Esophagus muscularis mucosa (tissue), 4 donors: ENCODE measurements at regions not wholly inside any gene's neighbourhood (a gene's known extent, or its start where the extent isn't known, plus 50 kb on each side); places are given as distances from the start of the nearest gene placed in this dataset.

Experiments
- DNase-seq: peaks from one replicate; pipeline ENCODE4 v3.0.0-alpha.2; 2017; ENCODE audit errors: extremely low spot score
- H3K27ac ChIP-seq, 4 donors: fragments of 200-600 bp; sonication (generic); replicated peaks in 1 of 4; 1 replicate in 3 of 4; 2 replicates in 1 of 4; pipeline ENCODE4 v1.5.1; 2016 to 2019; ENCODE audit warnings: mild to moderate bottlenecking in 1 of 4
- H3K27me3 ChIP-seq, 4 donors: fragments of 200-600 bp; sonication (generic); one replicate each; pipeline versions ENCODE4 v1.5.1 to v1.6.0; 2016 to 2019
- H3K36me3 ChIP-seq, 4 donors: fragments of 200-600 bp; sonication (generic); one replicate each; pipeline ENCODE4 v1.5.1; 2016 to 2019
- H3K4me1 ChIP-seq, 4 donors: fragments of 200-600 bp; sonication (generic); one replicate each; pipeline ENCODE4 v1.5.1; 2016 to 2019
- H3K4me3 ChIP-seq, 4 donors: fragments of 200-600 bp; sonication (generic); 1 replicate in 2 of 4; 2 replicates in 2 of 4; pipeline ENCODE4 v1.5.1; 2016 to 2019; ENCODE audit warnings: mild to moderate bottlenecking in 4 of 4, moderate library complexity in 1 of 4
- H3K9me3 ChIP-seq, 4 donors: fragments of 200-600 bp; sonication (generic); 1 replicate in 3 of 4; 2 replicates in 1 of 4; pipeline ENCODE4 v1.5.1; 2016 to 2019
- CTCF ChIP-seq, 3 experiments: fragments of 200-600 bp in 2 of 3; fragments of 450-650 bp in 1 of 3; sonication (generic) in 2 of 3; IDR thresholded peaks; one replicate each; pipeline ENCODE4 v1.5.1; 2017 to 2019; ENCODE audit warnings: antibody characterized with exemption in 3 of 3, mild to moderate bottlenecking in 2 of 3, moderate library complexity in 1 of 3
- EP300 ChIP-seq: sonication (generic); formaldehyde crosslinking; IDR thresholded peaks from one replicate; pipeline ENCODE4 v1.6.1; 2017; ENCODE audit warnings: antibody characterized with exemption
- POLR2A ChIP-seq: fragments of 450-650 bp; IDR thresholded peaks from one replicate; pipeline ENCODE4 v1.6.1; 2017; ENCODE audit warnings: antibody characterized with exemption, moderate library complexity, mild to moderate bottlenecking, low read depth
- POLR2AphosphoS5 ChIP-seq, 2 donors: sonication (generic); formaldehyde crosslinking; IDR thresholded peaks; one replicate each; pipeline ENCODE4 v1.6.1; 2017; ENCODE audit warnings: antibody characterized with exemption in 2 of 2
- WGBS: methylation state at CpG from one replicate; pipeline ENCODE4 v1.1.5; 2018; 5-methylcytosine and 5-hydroxymethylcytosine counted together
- intact Hi-C: fragments of 100-400 bp; cut with DNase I; formaldehyde crosslinking; loops from one replicate; pipeline ENCODE4 v1.15.1; 2023

DNA sequence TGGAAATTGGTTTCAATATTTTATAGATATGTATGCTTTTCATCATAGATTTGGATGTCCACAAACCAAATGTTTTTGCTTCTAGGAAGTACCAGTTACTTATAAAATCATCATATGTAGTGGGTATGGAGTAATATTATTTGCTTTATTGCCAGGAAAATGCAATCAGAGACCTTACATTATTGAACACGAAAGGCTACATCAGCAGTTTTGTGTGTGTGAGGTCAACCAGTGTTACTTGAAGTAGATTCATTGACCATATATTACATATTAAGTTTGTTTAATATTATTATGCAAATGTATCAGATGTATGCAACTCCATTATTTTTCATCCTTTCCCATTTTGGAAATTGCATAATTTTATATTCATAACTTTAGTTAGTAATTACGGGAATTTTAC is 219.1 kb upstream of the MMADHC start:
- Histone ChIP-seq H3K9me3 (no peaks in the 10 kb centered on the region), H3K27me3 (no peaks in the 10 kb centered on the region), H3K4me3 (no peak overlapping the region), H3K36me3 (no peaks in the 10 kb centered on the region), H3K4me1 (no peaks in the 10 kb centered on the region), H3K27ac (no peak overlapping the region)
- no peak for DNase-seq
- TF ChIP-seq POLR2A: no peak
- no peak for TF ChIP-seq POLR2AphosphoS5 (IDR thresholded peaks at IDR 0.05)
- TF ChIP-seq EP300: no peak
- TF ChIP-seq CTCF (IDR thresholded peaks at IDR 0.05): no peak
- intact Hi-C loops: no loop called here
- WGBS: over 99% methylated on average over 2 of the region's 2 CpGs

DNA sequence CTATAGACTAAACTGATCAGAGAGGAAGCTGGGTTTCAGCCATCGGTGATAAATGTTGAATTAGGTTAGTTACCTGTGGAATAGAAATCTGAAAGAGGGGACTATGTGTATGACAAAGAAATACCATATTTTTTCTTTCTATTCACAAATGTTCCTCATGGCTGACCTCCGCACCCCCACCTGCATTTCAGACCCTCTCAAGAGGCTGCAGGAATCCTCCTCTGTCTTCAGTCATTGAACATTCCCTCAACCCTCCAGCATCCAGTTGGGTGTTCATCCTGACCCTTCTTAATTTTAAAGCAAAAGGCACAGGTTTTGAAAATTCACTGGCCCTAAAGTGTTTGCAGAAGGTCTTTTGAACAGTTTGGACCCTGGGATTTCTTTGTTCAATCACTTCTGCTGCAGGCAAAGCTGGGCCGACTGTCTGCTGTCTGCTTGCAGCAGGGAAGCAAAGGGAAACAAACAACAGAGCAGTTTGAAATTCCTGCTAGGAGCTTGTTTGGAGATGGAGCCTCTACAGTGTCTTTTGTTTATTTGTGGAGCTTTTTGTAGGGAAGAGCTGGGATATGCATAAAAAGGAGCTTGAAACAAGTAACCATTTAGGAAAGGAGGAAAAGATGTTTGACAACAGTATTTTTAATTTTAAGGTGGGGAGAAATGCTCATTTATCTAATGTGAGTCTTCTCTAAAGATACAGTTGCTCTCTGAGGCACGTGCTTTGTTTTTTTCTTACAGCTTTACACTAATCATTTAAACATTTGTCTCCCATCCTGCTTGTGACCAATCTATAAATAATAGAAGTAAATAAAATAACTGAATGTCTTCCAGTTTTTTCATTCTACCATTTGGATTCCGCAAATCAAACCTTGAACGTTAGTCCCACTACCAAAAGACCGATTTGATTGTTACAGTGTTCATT is 213.3 kb upstream of the MMADHC start:
- no peaks in the 10 kb centered on the region for H3K27me3 ChIP-seq
- H3K36me3 ChIP-seq: no peaks in the 10 kb centered on the region
- intact Hi-C loops: no loop called here
- TF ChIP-seq POLR2A (no peak), CTCF (IDR thresholded peaks at IDR 0.05) (no peak), POLR2AphosphoS5 (IDR thresholded peaks at IDR 0.05) (no peak), EP300 (no peak)
- H3K4me3 ChIP-seq: no peak overlapping the region
- no peak for DNase-seq
- peaks cover 0 to 7% (median 2%) of the 10 kb centered on the region in 4 donors for H3K9me3 ChIP-seq
- no peaks in the 10 kb centered on the region for H3K4me1 ChIP-seq
- H3K27ac ChIP-seq: no peak overlapping the region
- WGBS: 79% methylated on average over 7 of the region's 7 CpGs

- intact Hi-C loops: no loop called here
- Histone ChIP-seq H3K4me3 (no peak overlapping the region), H3K9me3 (peaks cover 0 to 11% (median 2%) of the 10 kb centered on the region in 4 donors), H3K27me3 (no peaks in the 10 kb centered on the region), H3K27ac (no peak overlapping the region), H3K4me1 (no peaks in the 10 kb centered on the region), H3K36me3 (no peaks in the 10 kb centered on the region)
- peak in 2 of 3 experiments; percentile 21 to 23 for TF ChIP-seq CTCF (IDR thresholded peaks at IDR 0.05)
- TF ChIP-seq EP300: no peak
- TF ChIP-seq POLR2A: no peak
- no peak for DNase-seq
- WGBS: 56% methylated on average over 6 of the region's 6 CpGs
These were observed 211.6 kb upstream of the MMADHC start for GRCh38 chr2:149799013-149799705.

DNA sequence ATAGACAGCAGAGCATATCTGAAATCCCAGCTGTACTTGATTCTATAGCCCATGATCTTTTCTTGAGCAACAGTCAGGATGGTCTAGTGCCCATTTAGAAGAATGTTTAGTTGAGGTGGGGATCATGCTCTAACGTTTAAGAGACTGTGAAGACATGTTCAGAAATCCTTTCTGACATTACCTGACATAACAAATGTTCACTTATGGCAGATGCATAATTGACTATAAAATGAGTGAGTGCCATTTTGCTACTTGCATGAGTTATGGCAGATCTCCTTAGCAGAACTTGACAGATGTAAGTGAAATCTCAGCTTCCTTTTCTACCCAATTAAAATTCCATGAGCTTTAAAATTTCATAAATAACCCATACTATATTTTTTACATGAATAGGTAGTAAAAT is 209.5 kb upstream of the MMADHC start:
- peaks cover 0 to 11% (median 2%) of the 10 kb centered on the region in 4 donors for H3K9me3 ChIP-seq
- no peaks in the 10 kb centered on the region for H3K27me3 ChIP-seq
- H3K27ac ChIP-seq: no peak overlapping the region
- H3K4me3 ChIP-seq: no peak overlapping the region
- WGBS: 76% methylated on average over 1 of the region's 1 CpG
- H3K36me3 ChIP-seq: no peaks in the 10 kb centered on the region
- TF ChIP-seq POLR2A (no peak), EP300 (no peak), CTCF (IDR thresholded peaks at IDR 0.05) (no peak), POLR2AphosphoS5 (IDR thresholded peaks at IDR 0.05) (no peak)
- no peak for DNase-seq
- intact Hi-C loops: no loop called here
- no peaks in the 10 kb centered on the region for H3K4me1 ChIP-seq
